ENCODE measurements at regions not wholly inside any gene's neighbourhood (a gene's known extent, or its start where the extent isn't known, plus 50 kb on each side); places are given as distances from the start of the nearest gene placed in this dataset.
"Not testable (repeated sequence)": the region's sequence is repeated elsewhere in the genome, so short reads cannot be mapped to it uniquely, and the experiment has no call there.

- H3K27ac ChIP-seq: no peak overlapping the region
- H3K4me3 ChIP-seq: no peak overlapping the region
- H3K36me3 ChIP-seq (ENCODE audit: insufficient read depth, low read length): no peaks in the 10 kb centered on the region
- no peaks in the 10 kb centered on the region for H3K9me3 ChIP-seq (ENCODE audit: low read depth, low read length)
- TF ChIP-seq EZH2 (IDR thresholded peaks at IDR 0.05) (no peak), POLR2AphosphoS5 (IDR thresholded peaks at IDR 0.05; ENCODE audit: borderline replicate concordance, low read depth, low read length) (no peak), FOXP2 (optimal IDR thresholded peaks at IDR 0.05; ENCODE audit: control extremely low read depth, extremely low read length, insufficient read depth) (no peak)
- no peak overlapping the region for H3K9ac ChIP-seq (ENCODE audit: insufficient read length)
- DNase-seq (ENCODE audit: low read depth, low spot score): no peak
Measured at GRCh38 chr11:44437122-44437521, 127.2 kb upstream of the ALX4 start.

- not testable (repeated sequence) for H3K9ac ChIP-seq (ENCODE audit: insufficient read length)
Measured at GRCh38 chr11:44442893-44443673, 122.4 kb upstream of the CD82 start.

GRCh38 chr11:44443836-44444769, 121.4 kb upstream of the CD82 start:
- TF ChIP-seq POLR2AphosphoS5 (IDR thresholded peaks at IDR 0.05; ENCODE audit: borderline replicate concordance, low read depth, low read length) (no peak), EZH2 (IDR thresholded peaks at IDR 0.05) (no peak), FOXP2 (optimal IDR thresholded peaks at IDR 0.05; ENCODE audit: control extremely low read depth, extremely low read length, insufficient read depth) (no peak)
- Histone ChIP-seq H3K4me3 (no peak overlapping the region), H3K9ac (ENCODE audit: insufficient read length) (no peak overlapping the region), H3K27ac (no peak overlapping the region), H3K36me3 (ENCODE audit: insufficient read depth, low read length) (no peaks in the 10 kb centered on the region), H3K9me3 (ENCODE audit: low read depth, low read length) (no peaks in the 10 kb centered on the region)
- DNase-seq (ENCODE audit: low read depth, low spot score): no peak

More at GRCh38 chr11:44442893-44443673, 122.4 kb upstream of the CD82 start:
- H3K36me3 ChIP-seq (ENCODE audit: insufficient read depth, low read length); H3K9me3 ChIP-seq (ENCODE audit: low read depth, low read length); H3K27ac ChIP-seq; H3K4me3 ChIP-seq; DNase-seq (ENCODE audit: low read depth, low spot score): not testable (repeated sequence)

GRCh38 chr11:44444770-44445321, 120.6 kb upstream of the CD82 start:
- no peak for TF ChIP-seq FOXP2 (optimal IDR thresholded peaks at IDR 0.05; ENCODE audit: control extremely low read depth, extremely low read length, insufficient read depth)
- Histone ChIP-seq H3K27ac (no peak overlapping the region), H3K9me3 (ENCODE audit: low read depth, low read length) (no peaks in the 10 kb centered on the region), H3K36me3 (ENCODE audit: insufficient read depth, low read length) (no peaks in the 10 kb centered on the region), H3K9ac (ENCODE audit: insufficient read length) (no peak overlapping the region), H3K4me3 (no peak overlapping the region)
- DNase-seq (ENCODE audit: low read depth, low spot score): no peak

GRCh38 chr11:44445500-44446365, 119.7 kb upstream of the CD82 start:
- Histone ChIP-seq H3K36me3 (ENCODE audit: insufficient read depth, low read length) (no peaks in the 10 kb centered on the region), H3K27ac (no peak overlapping the region), H3K4me3 (no peak overlapping the region), H3K9me3 (ENCODE audit: low read depth, low read length) (no peaks in the 10 kb centered on the region), H3K9ac (ENCODE audit: insufficient read length) (no peak overlapping the region)
- TF ChIP-seq POLR2AphosphoS5 (IDR thresholded peaks at IDR 0.05; ENCODE audit: borderline replicate concordance, low read depth, low read length) (no peak), EZH2 (IDR thresholded peaks at IDR 0.05) (no peak), FOXP2 (optimal IDR thresholded peaks at IDR 0.05; ENCODE audit: control extremely low read depth, extremely low read length, insufficient read depth) (no peak)
- DNase-seq (ENCODE audit: low read depth, low spot score): no peak

- Histone ChIP-seq H3K9ac (ENCODE audit: insufficient read length) (no peak overlapping the region), H3K9me3 (ENCODE audit: low read depth, low read length) (no peaks in the 10 kb centered on the region), H3K4me3 (no peak overlapping the region), H3K36me3 (ENCODE audit: insufficient read depth, low read length) (no peaks in the 10 kb centered on the region), H3K27ac (no peak overlapping the region)
- no peak for DNase-seq (ENCODE audit: low read depth, low spot score)
- no peak for TF ChIP-seq FOXP2 (optimal IDR thresholded peaks at IDR 0.05; ENCODE audit: control extremely low read depth, extremely low read length, insufficient read depth)
- no peak for TF ChIP-seq EZH2 (IDR thresholded peaks at IDR 0.05)
- no peak for TF ChIP-seq POLR2AphosphoS5 (IDR thresholded peaks at IDR 0.05; ENCODE audit: borderline replicate concordance, low read depth, low read length)
Measured at GRCh38 chr11:44446366-44446762, 119.1 kb upstream of the CD82 start.

GRCh38 chr11:44446996-44447771, 118.3 kb upstream of the CD82 start:
- no peak for TF ChIP-seq EZH2 (IDR thresholded peaks at IDR 0.05)
- Histone ChIP-seq H3K36me3 (ENCODE audit: insufficient read depth, low read length) (no peaks in the 10 kb centered on the region), H3K27ac (no peak overlapping the region), H3K9me3 (ENCODE audit: low read depth, low read length) (no peaks in the 10 kb centered on the region), H3K9ac (ENCODE audit: insufficient read length) (no peak overlapping the region), H3K4me3 (no peak overlapping the region)
- no peak for DNase-seq (ENCODE audit: low read depth, low spot score)

Data from SK-N-MC (cell line).